ENCODE measurements at regions not wholly inside any gene's neighbourhood (a gene's known extent, or its start where the extent isn't known, plus 50 kb on each side); places are given as distances from the start of the nearest gene placed in this dataset.

- TF ChIP-seq CTCF (IDR thresholded peaks at IDR 0.05 in 8 of 11, conservative IDR thresholded peaks at IDR 0.05 in 3 of 11) (no peak), POLR2AphosphoS5 (IDR thresholded peaks at IDR 0.05) (no peak)
Observed at GRCh38 chr21:17725339-17725738, 93.8 kb downstream of the C21orf91 start.

All from spleen (tissue), 7 donors.